SU-DHL-6 (cell line): ENCODE measurements at regions not wholly inside any gene's neighbourhood (a gene's known extent, or its start where the extent isn't known, plus 50 kb on each side); places are given as distances from the start of the nearest gene placed in this dataset.

Source experiments
- H2AFZ ChIP-seq: fragments of 200-600 bp; sonication (generic); 2 replicates; pipeline ENCODE4 v1.6.1; 2014; ENCODE audit warnings: low read depth, mild to moderate bottlenecking, moderate library complexity, mixed read lengths, antibody characterized with exemption, low read length; ENCODE audit not compliant: severe bottlenecking
- H3F3A ChIP-seq: fragments of 200-600 bp; shearing (Covaris generic); 2 replicates; pipeline ENCODE4 v1.6.0; 2016; ENCODE audit warnings: antibody characterized with exemption, mild to moderate bottlenecking; ENCODE audit not compliant: insufficient read depth
- H3K27ac ChIP-seq: fragments of 200-600 bp; sonication (generic); 2 replicates; pipeline ENCODE4 v1.5.1; 2016; ENCODE audit warnings: low read depth, mild to moderate bottlenecking, low read length, moderate library complexity, mixed read lengths
- H3K27me3 ChIP-seq: fragments of 200-600 bp; sonication (generic), shearing (Covaris generic); 2 replicates; pipeline ENCODE4 v1.6.0; 2014; ENCODE audit warnings: mild to moderate bottlenecking, low read length
- H3K36me3 ChIP-seq: fragments of 200-600 bp; sonication (generic); 2 replicates; pipeline ENCODE4 v1.6.1; 2014; ENCODE audit warnings: mild to moderate bottlenecking, low read length, mixed read lengths
- H3K4me2 ChIP-seq: fragments of 300-600, 200-600 bp; shearing (Covaris generic), sonication (generic); 2 replicates; pipeline ENCODE4 v1.6.0; 2014; ENCODE audit warnings: low read length, low read depth, mild to moderate bottlenecking; ENCODE audit not compliant: poor library complexity, severe bottlenecking
- H3K4me3 ChIP-seq: fragments of 200-600 bp; sonication (generic); 2 replicates; pipeline ENCODE4 v1.5.1; 2014; ENCODE audit warnings: antibody characterized with exemption, low read length, mild to moderate bottlenecking, mixed read lengths; ENCODE audit not compliant: insufficient read depth, poor library complexity, severe bottlenecking
- H3K79me2 ChIP-seq: fragments of 200-600 bp; sonication (generic); 2 replicates; pipeline ENCODE4 v1.6.1; 2014; ENCODE audit warnings: mild to moderate bottlenecking, low read length, moderate library complexity; ENCODE audit not compliant: insufficient read depth
- H3K9ac ChIP-seq: fragments of 200-600 bp; sonication (generic); 2 replicates; pipeline ENCODE4 v1.7.0; 2014; ENCODE audit warnings: mild to moderate bottlenecking, low read length
- H3K9me2 ChIP-seq: fragments of 200-600 bp; sonication (generic); replicated peaks from 2 replicates; pipeline ENCODE4 v1.6.1; 2014; ENCODE audit warnings: low read length; ENCODE audit not compliant: insufficient read depth
- H3K9me3 ChIP-seq: fragments of 200-600 bp; sonication (generic); 2 replicates; pipeline ENCODE4 v1.6.1; 2014; ENCODE audit warnings: low read length, mixed read lengths; ENCODE audit not compliant: insufficient read depth
- H4K20me1 ChIP-seq: fragments of 200-600 bp; sonication (generic); 2 replicates; pipeline ENCODE4 v1.6.1; 2014; ENCODE audit warnings: low read depth, mild to moderate bottlenecking, antibody characterized with exemption, low read length, moderate library complexity, mixed read lengths
- CTCF ChIP-seq: fragments of 200-600 bp; sonication (generic); IDR thresholded peaks from one replicate; pipeline ENCODE4 v1.5.1; 2017; ENCODE audit warnings: antibody characterized with exemption, mild to moderate bottlenecking, low read length, moderate library complexity; ENCODE audit not compliant: insufficient read depth, poor library complexity, severe bottlenecking
- EZH2phosphoT487 ChIP-seq: fragments of 200-600 bp; sonication (generic), shearing (Covaris generic); conservative IDR thresholded peaks from 2 replicates; pipeline ENCODE4 v1.6.1; 2018; ENCODE audit warnings: mild to moderate bottlenecking, antibody characterized with exemption, low read length, moderate library complexity, mixed read lengths

- Histone ChIP-seq H3K9me3 (no peaks in the 10 kb centered on the region), H3K36me3 (no peaks in the 10 kb centered on the region), H3K4me2 (no peak overlapping the region), H3K9ac (no peak overlapping the region), H3K79me2 (no peaks in the 10 kb centered on the region), H3F3A (no peaks in the 10 kb centered on the region), H3K9me2 (no peaks in the 10 kb centered on the region), H4K20me1 (no peaks in the 10 kb centered on the region), H3K27ac (no peak overlapping the region), H3K27me3 (no peaks in the 10 kb centered on the region), H3K4me3 (no peak overlapping the region), H2AFZ (no peak overlapping the region)
- TF ChIP-seq CTCF (no peak), EZH2phosphoT487 (no peak)
Measured at GRCh38 chr6:74717591-74717990, 488.3 kb downstream of the COL12A1 start.

GRCh38 chr6:74715355-74716085, 490.3 kb downstream of the COL12A1 start:
- Histone ChIP-seq H3K9me2 (no peaks in the 10 kb centered on the region), H3K79me2 (no peaks in the 10 kb centered on the region), H3K9ac (no peak overlapping the region), H3F3A (no peaks in the 10 kb centered on the region), H4K20me1 (no peaks in the 10 kb centered on the region), H3K9me3 (no peaks in the 10 kb centered on the region), H3K36me3 (no peaks in the 10 kb centered on the region), H3K27me3 (no peaks in the 10 kb centered on the region), H3K4me3 (no peak overlapping the region), H3K27ac (no peak overlapping the region), H2AFZ (no peak overlapping the region), H3K4me2 (no peak overlapping the region)
- TF ChIP-seq CTCF (no peak), EZH2phosphoT487 (no peak)

GRCh38 chr6:74713941-74714340, 491.9 kb downstream of the COL12A1 start:
- Histone ChIP-seq H3K9me2 (no peaks in the 10 kb centered on the region), H3K36me3 (no peaks in the 10 kb centered on the region), H3K27me3 (no peaks in the 10 kb centered on the region), H3K9me3 (no peaks in the 10 kb centered on the region), H4K20me1 (no peaks in the 10 kb centered on the region), H3K79me2 (no peaks in the 10 kb centered on the region), H2AFZ (no peak overlapping the region), H3K4me2 (no peak overlapping the region), H3K27ac (no peak overlapping the region), H3K9ac (no peak overlapping the region), H3K4me3 (no peak overlapping the region), H3F3A (no peaks in the 10 kb centered on the region)
- TF ChIP-seq CTCF (no peak), EZH2phosphoT487 (no peak)
